ENCODE measurements at regions not wholly inside any gene's neighbourhood (a gene's known extent, or its start where the extent isn't known, plus 50 kb on each side); places are given as distances from the start of the nearest gene placed in this dataset.

- TF ChIP-seq CTCF (IDR thresholded peaks at IDR 0.05; ENCODE audit: low read length) (peak; percentile 28), EZH2 (optimal IDR thresholded peaks at IDR 0.05; ENCODE audit: low read depth, low read length) (no peak)
Observed at GRCh38 chr14:95452176-95452892, 64.1 kb downstream of the SYNE3 start.

Data from MM.1S (cell line).